ENCODE measurements at regions not wholly inside any gene's neighbourhood (a gene's known extent, or its start where the extent isn't known, plus 50 kb on each side); places are given as distances from the start of the nearest gene placed in this dataset.

DNA sequence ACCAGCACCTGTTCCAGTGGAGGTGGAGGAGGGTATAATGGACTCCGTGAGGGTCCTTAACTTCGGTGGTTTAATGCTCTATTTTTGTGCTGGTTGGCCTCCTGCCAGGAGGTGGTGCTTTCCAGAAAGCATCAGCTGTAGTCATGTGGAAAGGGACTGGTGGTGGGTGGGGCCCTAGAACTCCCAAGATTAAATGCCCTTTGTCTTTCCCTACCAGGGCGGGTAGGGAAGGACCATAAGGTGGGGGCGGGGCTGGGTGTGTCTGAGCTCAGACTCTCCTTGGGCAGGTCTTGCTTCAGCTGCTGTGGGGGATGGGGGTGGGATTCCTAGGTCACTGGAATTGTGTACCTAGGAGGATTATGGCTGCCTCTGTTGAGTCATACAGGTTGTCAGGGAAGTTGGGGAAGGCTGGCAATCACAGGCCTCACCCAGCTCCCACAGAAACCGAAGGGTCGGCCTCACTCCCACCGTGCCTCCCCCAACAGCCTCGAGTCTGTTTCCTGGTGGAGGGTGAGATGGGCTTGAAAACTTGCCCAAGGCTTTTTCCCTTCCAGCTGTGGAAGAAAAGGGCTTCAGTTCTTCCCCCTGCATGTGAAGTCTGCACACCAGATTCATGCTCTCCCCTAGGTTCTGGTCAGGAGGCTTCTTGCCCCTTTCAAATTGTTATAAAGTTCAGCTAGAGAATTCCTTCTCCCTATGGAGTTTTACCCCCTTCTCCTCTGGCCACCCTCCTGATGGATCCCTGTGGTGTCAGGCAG is 60.3 kb upstream of the CLDN10 start:
- ATAC-seq (no peak), DNase-seq (no peak)
- no peak overlapping the region for H3K4me3 ChIP-seq
- H3K36me3 ChIP-seq: no peaks in the 10 kb centered on the region
- no peak overlapping the region for H3K27ac ChIP-seq
- H3K9me3 ChIP-seq: peaks cover 0 to 8% of the 10 kb centered on the region in 2 donors
- intact Hi-C loops (cut with DNase I): no loop called here
- TF ChIP-seq, protein P1, sequence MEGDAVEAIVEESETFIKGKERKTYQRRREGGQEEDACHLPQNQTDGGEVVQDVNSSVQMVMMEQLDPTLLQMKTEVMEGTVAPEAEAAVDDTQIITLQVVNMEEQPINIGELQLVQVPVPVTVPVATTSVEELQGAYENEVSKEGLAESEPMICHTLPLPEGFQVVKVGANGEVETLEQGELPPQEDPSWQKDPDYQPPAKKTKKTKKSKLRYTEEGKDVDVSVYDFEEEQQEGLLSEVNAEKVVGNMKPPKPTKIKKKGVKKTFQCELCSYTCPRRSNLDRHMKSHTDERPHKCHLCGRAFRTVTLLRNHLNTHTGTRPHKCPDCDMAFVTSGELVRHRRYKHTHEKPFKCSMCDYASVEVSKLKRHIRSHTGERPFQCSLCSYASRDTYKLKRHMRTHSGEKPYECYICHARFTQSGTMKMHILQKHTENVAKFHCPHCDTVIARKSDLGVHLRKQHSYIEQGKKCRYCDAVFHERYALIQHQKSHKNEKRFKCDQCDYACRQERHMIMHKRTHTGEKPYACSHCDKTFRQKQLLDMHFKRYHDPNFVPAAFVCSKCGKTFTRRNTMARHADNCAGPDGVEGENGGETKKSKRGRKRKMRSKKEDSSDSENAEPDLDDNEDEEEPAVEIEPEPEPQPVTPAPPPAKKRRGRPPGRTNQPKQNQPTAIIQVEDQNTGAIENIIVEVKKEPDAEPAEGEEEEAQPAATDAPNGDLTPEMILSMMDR (IDR thresholded peaks at IDR 0.05): no peak
- H3K4me1 ChIP-seq: peaks cover 0 to 1% of the 10 kb centered on the region in 2 donors
- no peaks in the 10 kb centered on the region for H3K27me3 ChIP-seq

DNA sequence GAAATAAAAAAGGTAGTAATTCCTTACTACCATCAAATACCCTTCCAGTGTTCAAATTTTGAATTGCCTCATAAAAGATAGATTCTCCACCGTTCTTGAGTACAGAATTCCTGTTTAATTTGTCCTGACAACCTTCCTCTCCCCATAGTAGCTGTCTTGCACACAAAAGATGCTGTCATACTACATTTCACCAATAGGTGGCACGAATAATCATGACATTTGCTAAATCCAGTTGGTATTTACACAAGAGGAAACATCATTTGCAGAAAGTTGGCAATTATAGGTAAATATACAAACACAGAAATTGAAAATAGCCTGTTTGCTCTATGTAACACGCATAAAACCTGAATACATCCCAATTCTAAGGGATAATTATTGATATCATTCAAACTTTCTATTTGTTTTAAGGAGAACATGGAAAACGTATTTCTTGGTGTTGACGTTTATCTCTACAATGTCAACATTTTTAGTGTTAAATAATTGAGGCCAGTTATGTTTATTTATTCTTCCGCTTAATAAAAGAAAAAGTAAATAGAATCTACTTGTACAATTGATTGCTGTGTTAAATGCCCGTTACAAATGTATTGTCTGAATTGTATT is 58.3 kb upstream of the CLDN10 start:
- Histone ChIP-seq H3K27me3 (no peaks in the 10 kb centered on the region), H3K9me3 (peaks cover 0 to 8% of the 10 kb centered on the region in 2 donors), H3K4me3 (no peak overlapping the region), H3K27ac (no peak overlapping the region), H3K36me3 (no peaks in the 10 kb centered on the region), H3K4me1 (peaks cover 0 to 6% of the 10 kb centered on the region in 2 donors)
- ATAC-seq (peak; percentile 75), DNase-seq (peak in 2 of 4 donors; percentile 23 to 47)
- TF ChIP-seq, protein P1 (IDR thresholded peaks at IDR 0.05): peak; percentile 71 to 73
- intact Hi-C loops (cut with DNase I): no loop called here

DNA sequence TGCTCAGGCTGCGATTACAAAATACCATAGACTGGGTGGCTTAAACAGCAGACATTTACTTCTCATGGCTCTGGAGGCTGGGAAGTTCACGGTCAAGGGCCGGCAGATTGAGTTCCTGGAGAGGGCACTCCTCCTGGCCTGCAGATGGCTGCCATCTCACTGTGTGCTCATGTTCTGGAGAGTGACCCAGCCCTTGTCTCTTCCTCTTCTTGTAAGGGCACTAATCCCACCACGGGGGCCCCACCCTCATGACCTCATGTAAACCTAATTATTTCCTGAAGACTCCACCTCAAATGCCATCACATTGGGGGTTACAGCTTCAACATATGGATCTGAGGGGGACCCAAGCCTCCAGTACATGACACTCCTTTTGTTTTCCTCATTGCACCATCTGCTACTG is 56.0 kb upstream of the CLDN10 start:
- intact Hi-C loops (cut with DNase I): no loop called here
- Histone ChIP-seq H3K4me1 (peaks cover 0 to 6% of the 10 kb centered on the region in 2 donors), H3K9me3 (peaks cover 0 to 13% of the 10 kb centered on the region in 2 donors), H3K27me3 (no peaks in the 10 kb centered on the region), H3K36me3 (no peaks in the 10 kb centered on the region), H3K4me3 (no peak overlapping the region), H3K27ac (no peak overlapping the region)
- DNase-seq (no peak), ATAC-seq (no peak)
- TF ChIP-seq, protein P1 (IDR thresholded peaks at IDR 0.05): no peak

DNA sequence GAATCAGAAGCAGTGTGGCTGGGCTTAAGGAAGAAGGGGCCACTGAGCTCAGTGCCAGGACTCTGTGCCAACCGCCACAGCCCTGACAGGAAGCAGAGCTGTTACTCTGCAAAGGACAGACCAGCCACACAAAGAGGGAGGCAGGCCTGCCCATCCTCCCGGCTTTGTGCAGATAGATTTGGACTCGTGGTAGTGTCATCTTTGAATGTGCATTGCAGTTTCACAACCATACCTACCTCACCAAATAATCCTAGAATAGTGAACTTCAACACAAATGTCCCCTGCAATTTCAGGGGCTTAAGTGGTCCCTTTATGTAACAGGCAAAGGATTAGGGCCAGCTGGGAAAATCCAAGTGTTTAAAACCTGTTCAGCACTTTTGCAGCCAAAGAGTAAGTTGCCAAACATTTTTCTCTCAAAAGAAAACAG is 55.1 kb upstream of the CLDN10 start:
- TF ChIP-seq, protein P1 (IDR thresholded peaks at IDR 0.05): no peak
- Histone ChIP-seq H3K4me3 (no peak overlapping the region), H3K4me1 (peaks cover 0 to 6% of the 10 kb centered on the region in 2 donors), H3K36me3 (no peaks in the 10 kb centered on the region), H3K27me3 (no peaks in the 10 kb centered on the region), H3K27ac (no peak overlapping the region), H3K9me3 (peaks cover 0 to 17% of the 10 kb centered on the region in 2 donors)
- intact Hi-C loops (cut with DNase I): no loop called here
- ATAC-seq (no peak), DNase-seq (no peak)

DNA sequence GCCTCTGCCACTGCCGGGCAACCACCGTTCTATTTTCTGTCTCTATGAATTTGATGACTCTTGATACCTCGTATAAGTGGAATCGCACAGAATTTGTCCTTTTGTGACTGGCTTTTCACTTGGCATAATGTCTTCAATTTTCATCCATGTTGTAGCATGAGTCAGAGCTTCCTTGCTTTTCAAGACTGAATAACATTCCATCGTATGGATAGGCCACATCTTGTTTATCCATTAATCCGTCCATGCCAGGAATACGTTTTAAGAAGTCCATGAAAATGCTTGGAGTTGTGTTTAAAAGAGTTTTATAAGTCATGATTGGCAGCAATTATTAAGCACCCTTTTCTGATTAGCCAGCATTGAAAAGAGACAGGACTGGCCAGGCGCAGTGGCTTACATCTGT is 53.6 kb upstream of the CLDN10 start:
- H3K4me3 ChIP-seq: no peak overlapping the region
- TF ChIP-seq, protein P1 (IDR thresholded peaks at IDR 0.05): no peak
- H3K27ac ChIP-seq: no peak overlapping the region
- H3K9me3 ChIP-seq: peaks cover 0 to 17% of the 10 kb centered on the region in 2 donors
- peaks cover 0 to 6% of the 10 kb centered on the region in 2 donors for H3K4me1 ChIP-seq
- DNase-seq: no peak
- ATAC-seq: no peak
- H3K36me3 ChIP-seq: no peaks in the 10 kb centered on the region
- intact Hi-C loops (cut with DNase I): no loop called here
- no peaks in the 10 kb centered on the region for H3K27me3 ChIP-seq

Measured in left lung (tissue), 4 donors.